ENCODE measurements at regions not wholly inside any gene's neighbourhood (a gene's known extent, or its start where the extent isn't known, plus 50 kb on each side); places are given as distances from the start of the nearest gene placed in this dataset.

DNA sequence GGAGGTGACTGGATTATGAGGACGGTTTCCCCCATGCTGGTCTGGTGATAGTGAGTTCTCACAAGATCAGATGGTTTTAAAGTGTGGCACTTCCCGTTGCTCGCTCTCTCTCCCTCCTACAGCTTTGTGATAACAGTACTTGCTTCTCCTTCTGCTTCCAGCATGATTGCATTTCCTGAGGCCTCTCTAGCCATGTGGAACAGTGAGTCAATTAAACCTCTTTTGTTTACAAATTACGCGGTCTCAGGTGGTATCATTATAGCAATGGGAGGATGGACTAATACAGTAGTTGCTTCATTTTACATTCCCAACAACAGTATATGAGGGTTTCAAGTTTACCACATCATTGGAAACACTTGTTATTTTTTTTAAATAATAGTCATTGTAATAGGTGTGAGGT, 937.3 kb upstream of the ARRDC3 start:
- Histone ChIP-seq H3K4me2 (ENCODE audit: low read length) (no peak overlapping the region), H3K79me1 (ENCODE audit: low read length) (no peaks in the 10 kb centered on the region), H2BK12ac (ENCODE audit: low read length) (no peak overlapping the region), H2AFZ (ENCODE audit: insufficient read depth, low read length, poor library complexity) (no peak overlapping the region), H2AK5ac (ENCODE audit: low read length) (no peak overlapping the region), H2BK5ac (ENCODE audit: low read depth, low read length, poor library complexity) (no peak overlapping the region), H3K79me2 (ENCODE audit: control insufficient read depth, insufficient read depth, low read length, poor library complexity) (no peaks in the 10 kb centered on the region), H3K4me3 (ENCODE audit: low read depth, low read length) (no peak overlapping the region), H3K9me3 (ENCODE audit: insufficient read depth, low read depth, low read length) (no peaks in the 10 kb centered on the region), H3K36me3 (ENCODE audit: control insufficient read depth in 1 of 2, insufficient read depth in 2 of 2, low read length in 2 of 2) (no peaks in the 10 kb centered on the region), H3K4me1 (ENCODE audit: control insufficient read depth in 1 of 2, insufficient read depth in 2 of 2, low read length in 2 of 2) (no peaks in the 10 kb centered on the region), H4K91ac (ENCODE audit: low read depth, low read length) (no peak overlapping the region), H3K9ac (ENCODE audit: low read length) (no peak overlapping the region), H4K12ac (ENCODE audit: low read depth, low read length) (no peak overlapping the region), H2BK120ac (ENCODE audit: insufficient read depth, low read length, poor library complexity) (no peak overlapping the region), H3K18ac (ENCODE audit: low read length) (no peak overlapping the region), H3K27me3 (ENCODE audit: insufficient read depth, low read length) (no peaks in the 10 kb centered on the region), H3K23ac (ENCODE audit: low read length) (no peak overlapping the region), H3K27ac (ENCODE audit: low read depth, low read length) (no peak overlapping the region), H3K4ac (ENCODE audit: low read depth, low read length) (no peak overlapping the region), H3K14ac (ENCODE audit: low read length) (no peak overlapping the region), H4K8ac (ENCODE audit: low read depth, low read length) (no peak overlapping the region)
- no CpG with 5 or more reads among the region's 5 CpGs for WGBS (ENCODE audit: extremely low coverage, insufficient coverage, insufficient read length)
- no peak for DNase-seq

DNA sequence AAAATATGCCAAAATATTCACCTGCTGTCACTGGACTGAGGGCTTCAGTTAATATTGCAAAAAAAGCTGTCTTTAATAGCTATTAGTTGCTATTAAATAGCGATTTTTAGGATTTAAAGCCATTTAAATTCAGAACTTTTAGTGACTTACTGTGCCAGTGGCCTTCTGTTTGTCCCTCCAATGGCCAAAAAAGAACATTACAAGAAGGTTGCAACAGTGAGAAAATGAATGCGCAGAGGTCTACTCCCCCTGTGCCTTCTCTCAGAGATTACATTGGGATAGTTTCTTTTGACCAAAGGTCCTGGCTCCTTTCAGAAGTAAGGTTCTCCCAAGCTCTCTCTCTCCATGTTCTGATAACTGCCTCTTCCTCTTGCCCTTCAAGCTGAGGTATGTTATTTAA, 930.3 kb upstream of the ARRDC3 start:
- Histone ChIP-seq H3K23ac (ENCODE audit: low read length) (no peak overlapping the region), H3K14ac (ENCODE audit: low read length) (no peak overlapping the region), H3K9me3 (ENCODE audit: insufficient read depth, low read depth, low read length) (no peaks in the 10 kb centered on the region), H3K36me3 (ENCODE audit: control insufficient read depth in 1 of 2, insufficient read depth in 2 of 2, low read length in 2 of 2) (no peaks in the 10 kb centered on the region), H2BK120ac (ENCODE audit: insufficient read depth, low read length, poor library complexity) (no peak overlapping the region), H3K27me3 (ENCODE audit: insufficient read depth, low read length) (no peaks in the 10 kb centered on the region), H3K4me3 (ENCODE audit: low read depth, low read length) (no peak overlapping the region), H4K8ac (ENCODE audit: low read depth, low read length) (no peak overlapping the region), H2AK5ac (ENCODE audit: low read length) (no peak overlapping the region), H3K18ac (ENCODE audit: low read length) (no peak overlapping the region), H4K91ac (ENCODE audit: low read depth, low read length) (no peak overlapping the region), H4K12ac (ENCODE audit: low read depth, low read length) (no peak overlapping the region), H2AFZ (ENCODE audit: insufficient read depth, low read length, poor library complexity) (no peak overlapping the region), H3K4me2 (ENCODE audit: low read length) (no peak overlapping the region), H3K4me1 (ENCODE audit: control insufficient read depth in 1 of 2, insufficient read depth in 2 of 2, low read length in 2 of 2) (no peaks in the 10 kb centered on the region), H3K4ac (ENCODE audit: low read depth, low read length) (no peak overlapping the region), H2BK12ac (ENCODE audit: low read length) (no peak overlapping the region), H3K9ac (ENCODE audit: low read length) (peak overlapping the region; percentile 72), H2BK5ac (ENCODE audit: low read depth, low read length, poor library complexity) (no peak overlapping the region), H3K79me2 (ENCODE audit: control insufficient read depth, insufficient read depth, low read length, poor library complexity) (no peaks in the 10 kb centered on the region), H3K79me1 (ENCODE audit: low read length) (no peaks in the 10 kb centered on the region), H3K27ac (ENCODE audit: low read depth, low read length) (no peak overlapping the region)
- no CpG with 5 or more reads among the region's 2 CpGs for WGBS (ENCODE audit: extremely low coverage, insufficient coverage, insufficient read length)
- DNase-seq: no peak

GRCh38 chr5:92309336-92309991, 926.3 kb upstream of the ARRDC3 start:
- Histone ChIP-seq H3K9ac (ENCODE audit: low read length) (no peak overlapping the region), H3K79me1 (ENCODE audit: low read length) (no peaks in the 10 kb centered on the region), H3K4ac (ENCODE audit: low read depth, low read length) (no peak overlapping the region), H4K12ac (ENCODE audit: low read depth, low read length) (no peak overlapping the region), H3K9me3 (ENCODE audit: insufficient read depth, low read depth, low read length) (no peaks in the 10 kb centered on the region), H3K23ac (ENCODE audit: low read length) (no peak overlapping the region), H3K27ac (ENCODE audit: low read depth, low read length) (no peak overlapping the region), H4K8ac (ENCODE audit: low read depth, low read length) (no peak overlapping the region), H2AK5ac (ENCODE audit: low read length) (no peak overlapping the region), H3K27me3 (ENCODE audit: insufficient read depth, low read length) (no peaks in the 10 kb centered on the region), H3K4me3 (ENCODE audit: low read depth, low read length) (no peak overlapping the region), H2BK5ac (ENCODE audit: low read depth, low read length, poor library complexity) (no peak overlapping the region), H2AFZ (ENCODE audit: insufficient read depth, low read length, poor library complexity) (no peak overlapping the region), H4K91ac (ENCODE audit: low read depth, low read length) (no peak overlapping the region), H2BK12ac (ENCODE audit: low read length) (no peak overlapping the region), H3K14ac (ENCODE audit: low read length) (no peak overlapping the region), H2BK120ac (ENCODE audit: insufficient read depth, low read length, poor library complexity) (no peak overlapping the region), H3K18ac (ENCODE audit: low read length) (no peak overlapping the region), H3K4me1 (ENCODE audit: control insufficient read depth in 1 of 2, insufficient read depth in 2 of 2, low read length in 2 of 2) (no peaks in the 10 kb centered on the region), H3K36me3 (ENCODE audit: control insufficient read depth in 1 of 2, insufficient read depth in 2 of 2, low read length in 2 of 2) (no peaks in the 10 kb centered on the region), H3K79me2 (ENCODE audit: control insufficient read depth, insufficient read depth, low read length, poor library complexity) (no peaks in the 10 kb centered on the region), H3K4me2 (ENCODE audit: low read length) (no peak overlapping the region)
- DNase-seq: peak in 1 of 2 donors; percentile 51

GRCh38 chr5:92308679-92309078, 925.6 kb upstream of the ARRDC3 start:
- DNase-seq: no peak
- no peak overlapping the region for H3K27ac ChIP-seq (ENCODE audit: low read depth, low read length)
- no peak overlapping the region for H2BK120ac ChIP-seq (ENCODE audit: insufficient read depth, low read length, poor library complexity)
- no peaks in the 10 kb centered on the region for H3K27me3 ChIP-seq (ENCODE audit: insufficient read depth, low read length)
- H2BK12ac ChIP-seq (ENCODE audit: low read length): no peak overlapping the region
- no peaks in the 10 kb centered on the region for H3K4me1 ChIP-seq (ENCODE audit: control insufficient read depth in 1 of 2, insufficient read depth in 2 of 2, low read length in 2 of 2)
- H3K18ac ChIP-seq (ENCODE audit: low read length): no peak overlapping the region
- H3K79me2 ChIP-seq (ENCODE audit: control insufficient read depth, insufficient read depth, low read length, poor library complexity): no peaks in the 10 kb centered on the region
- no peaks in the 10 kb centered on the region for H3K36me3 ChIP-seq (ENCODE audit: control insufficient read depth in 1 of 2, insufficient read depth in 2 of 2, low read length in 2 of 2)
- H3K14ac ChIP-seq (ENCODE audit: low read length): no peak overlapping the region
- H2BK5ac ChIP-seq (ENCODE audit: low read depth, low read length, poor library complexity): no peak overlapping the region
- H4K8ac ChIP-seq (ENCODE audit: low read depth, low read length): no peak overlapping the region
- H3K4me2 ChIP-seq (ENCODE audit: low read length): no peak overlapping the region
- no peaks in the 10 kb centered on the region for H3K9me3 ChIP-seq (ENCODE audit: insufficient read depth, low read depth, low read length)
- H3K79me1 ChIP-seq (ENCODE audit: low read length): no peaks in the 10 kb centered on the region
- no peak overlapping the region for H3K4me3 ChIP-seq (ENCODE audit: low read depth, low read length)
- H4K12ac ChIP-seq (ENCODE audit: low read depth, low read length): no peak overlapping the region
- no peak overlapping the region for H2AFZ ChIP-seq (ENCODE audit: insufficient read depth, low read length, poor library complexity)
- H3K4ac ChIP-seq (ENCODE audit: low read depth, low read length): no peak overlapping the region
- no peak overlapping the region for H2AK5ac ChIP-seq (ENCODE audit: low read length)
- no peak overlapping the region for H3K23ac ChIP-seq (ENCODE audit: low read length)
- no peak overlapping the region for H4K91ac ChIP-seq (ENCODE audit: low read depth, low read length)
- H3K9ac ChIP-seq (ENCODE audit: low read length): no peak overlapping the region
